ENCODE measurements at regions not wholly inside any gene's neighbourhood (a gene's known extent, or its start where the extent isn't known, plus 50 kb on each side); places are given as distances from the start of the nearest gene placed in this dataset.

GRCh38 chr9:28598408-28598807, 1025.1 kb upstream of the C9orf72 start:
- TF ChIP-seq JUN (IDR thresholded peaks at IDR 0.05; ENCODE audit: borderline replicate concordance, low read depth, low read length) = no peak
- no peak for TF ChIP-seq JUN (CRISPR knock-in tag; IDR thresholded peaks at IDR 0.05; ENCODE audit: borderline replicate concordance)
- no peak for TF ChIP-seq CTCF (IDR thresholded peaks at IDR 0.05 in 2 of 3, conservative IDR thresholded peaks at IDR 0.05 in 1 of 3; ENCODE audit: insufficient read depth in 2 of 3, low read depth in 1 of 3, low read length in 3 of 3)
- TF ChIP-seq FOXK2 (conservative IDR thresholded peaks at IDR 0.05 in 1 of 2, IDR thresholded peaks at IDR 0.05 in 1 of 2; ENCODE audit: low read depth in 2 of 2) = no peak
- TF ChIP-seq, protein P1, sequence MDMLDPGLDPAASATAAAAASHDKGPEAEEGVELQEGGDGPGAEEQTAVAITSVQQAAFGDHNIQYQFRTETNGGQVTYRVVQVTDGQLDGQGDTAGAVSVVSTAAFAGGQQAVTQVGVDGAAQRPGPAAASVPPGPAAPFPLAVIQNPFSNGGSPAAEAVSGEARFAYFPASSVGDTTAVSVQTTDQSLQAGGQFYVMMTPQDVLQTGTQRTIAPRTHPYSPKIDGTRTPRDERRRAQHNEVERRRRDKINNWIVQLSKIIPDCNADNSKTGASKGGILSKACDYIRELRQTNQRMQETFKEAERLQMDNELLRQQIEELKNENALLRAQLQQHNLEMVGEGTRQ (CRISPR knock-in tag; IDR thresholded peaks at IDR 0.05) = no peak
- TF ChIP-seq, protein P2, sequence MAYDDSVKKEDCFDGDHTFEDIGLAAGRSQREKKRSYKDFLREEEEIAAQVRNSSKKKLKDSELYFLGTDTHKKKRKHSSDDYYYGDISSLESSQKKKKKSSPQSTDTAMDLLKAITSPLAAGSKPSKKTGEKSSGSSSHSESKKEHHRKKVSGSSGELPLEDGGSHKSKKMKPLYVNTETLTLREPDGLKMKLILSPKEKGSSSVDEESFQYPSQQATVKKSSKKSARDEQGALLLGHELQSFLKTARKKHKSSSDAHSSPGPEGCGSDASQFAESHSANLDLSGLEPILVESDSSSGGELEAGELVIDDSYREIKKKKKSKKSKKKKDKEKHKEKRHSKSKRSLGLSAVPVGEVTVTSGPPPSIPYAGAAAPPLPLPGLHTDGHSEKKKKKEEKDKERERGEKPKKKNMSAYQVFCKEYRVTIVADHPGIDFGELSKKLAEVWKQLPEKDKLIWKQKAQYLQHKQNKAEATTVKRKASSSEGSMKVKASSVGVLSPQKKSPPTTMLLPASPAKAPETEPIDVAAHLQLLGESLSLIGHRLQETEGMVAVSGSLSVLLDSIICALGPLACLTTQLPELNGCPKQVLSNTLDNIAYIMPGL (CRISPR knock-in tag; IDR thresholded peaks at IDR 0.05) = no peak
- no peak for TF ChIP-seq FIP1L1 (IDR thresholded peaks at IDR 0.05; ENCODE audit: low read depth, low read length, poor library complexity, severe bottlenecking)
- TF ChIP-seq CEBPG (CRISPR knock-in tag; IDR thresholded peaks at IDR 0.05) = no peak
- no peak for TF ChIP-seq CEBPG (tag; conservative IDR thresholded peaks at IDR 0.05 in 1 of 2, IDR thresholded peaks at IDR 0.05 in 1 of 2)
- TF ChIP-seq POLR2AphosphoS5 (IDR thresholded peaks at IDR 0.05; ENCODE audit: control insufficient read depth, insufficient read depth, low read depth, low read length) = no peak
- no peak for TF ChIP-seq ID3 (CRISPR knock-in tag; IDR thresholded peaks at IDR 0.05)
- TF ChIP-seq ID3 (tag; IDR thresholded peaks at IDR 0.05) = no peak
- no peak for TF ChIP-seq ELF4 (CRISPR knock-in tag; IDR thresholded peaks at IDR 0.05)
- TF ChIP-seq PHF8 (IDR thresholded peaks at IDR 0.05; ENCODE audit: borderline replicate concordance, low read length) = no peak
- no peak for TF ChIP-seq CREB1 (IDR thresholded peaks at IDR 0.05)
- TF ChIP-seq CREB1 (CRISPR knock-in tag; IDR thresholded peaks at IDR 0.05) = no peak
- TF ChIP-seq, protein P3, sequence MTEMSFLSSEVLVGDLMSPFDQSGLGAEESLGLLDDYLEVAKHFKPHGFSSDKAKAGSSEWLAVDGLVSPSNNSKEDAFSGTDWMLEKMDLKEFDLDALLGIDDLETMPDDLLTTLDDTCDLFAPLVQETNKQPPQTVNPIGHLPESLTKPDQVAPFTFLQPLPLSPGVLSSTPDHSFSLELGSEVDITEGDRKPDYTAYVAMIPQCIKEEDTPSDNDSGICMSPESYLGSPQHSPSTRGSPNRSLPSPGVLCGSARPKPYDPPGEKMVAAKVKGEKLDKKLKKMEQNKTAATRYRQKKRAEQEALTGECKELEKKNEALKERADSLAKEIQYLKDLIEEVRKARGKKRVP (CRISPR knock-in tag; IDR thresholded peaks at IDR 0.05) = no peak

All from K562 (cell line).